GM12892 (cell line): ENCODE measurements at regions not wholly inside any gene's neighbourhood (a gene's known extent, or its start where the extent isn't known, plus 50 kb on each side); places are given as distances from the start of the nearest gene placed in this dataset.

ENCODE experiments used
- DNase-seq: peaks from one replicate; pipeline ENCODE4 v3.0.0; 2011; ENCODE audit not compliant: insufficient read length
- FAIRE-seq: peaks from 2 replicates; lab custom pipeline; 2011; peaks lifted over from hg19 to GRCh38; lab: Jason Lieb, UNC
- POLR2A ChIP-seq: IDR thresholded peaks from 2 replicates; pipeline ENCODE4 v1.6.1; 2011; ENCODE audit warnings: low read depth, low read length, control low read depth
- POLR2AphosphoS5 ChIP-seq: IDR thresholded peaks from 2 replicates; pipeline ENCODE4 v1.6.1; 2011; ENCODE audit warnings: low read depth, low read length, control low read depth
- TAF1 ChIP-seq: IDR thresholded peaks from 2 replicates; pipeline ENCODE4 v1.6.1; 2011; ENCODE audit warnings: low read depth, mild to moderate bottlenecking, control low read depth, low read length, borderline replicate concordance

DNA sequence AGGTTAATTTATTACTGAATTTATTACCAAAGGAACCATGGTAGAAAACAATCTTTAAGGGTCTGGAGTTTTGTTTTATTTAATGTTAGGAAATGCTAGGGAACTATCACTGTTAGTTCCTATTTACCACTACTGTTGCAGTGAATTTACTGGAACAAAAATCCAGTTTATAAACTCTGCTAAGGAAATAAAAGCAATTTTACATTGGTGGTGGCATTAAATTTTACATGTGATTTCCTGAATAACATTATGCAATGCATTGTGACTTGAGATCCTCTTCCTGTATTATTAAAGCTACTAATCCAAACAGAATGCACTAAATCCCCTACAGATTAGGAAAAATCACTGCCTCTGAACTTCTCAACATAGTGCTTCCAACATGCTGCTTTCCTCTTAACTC lies 599.5 kb upstream of the PTGER4 start:
- TF ChIP-seq TAF1: no peak
- no peak for TF ChIP-seq POLR2A
- no peak for TF ChIP-seq POLR2AphosphoS5
- DNase-seq: no peak
- FAIRE-seq: no peak

DNA sequence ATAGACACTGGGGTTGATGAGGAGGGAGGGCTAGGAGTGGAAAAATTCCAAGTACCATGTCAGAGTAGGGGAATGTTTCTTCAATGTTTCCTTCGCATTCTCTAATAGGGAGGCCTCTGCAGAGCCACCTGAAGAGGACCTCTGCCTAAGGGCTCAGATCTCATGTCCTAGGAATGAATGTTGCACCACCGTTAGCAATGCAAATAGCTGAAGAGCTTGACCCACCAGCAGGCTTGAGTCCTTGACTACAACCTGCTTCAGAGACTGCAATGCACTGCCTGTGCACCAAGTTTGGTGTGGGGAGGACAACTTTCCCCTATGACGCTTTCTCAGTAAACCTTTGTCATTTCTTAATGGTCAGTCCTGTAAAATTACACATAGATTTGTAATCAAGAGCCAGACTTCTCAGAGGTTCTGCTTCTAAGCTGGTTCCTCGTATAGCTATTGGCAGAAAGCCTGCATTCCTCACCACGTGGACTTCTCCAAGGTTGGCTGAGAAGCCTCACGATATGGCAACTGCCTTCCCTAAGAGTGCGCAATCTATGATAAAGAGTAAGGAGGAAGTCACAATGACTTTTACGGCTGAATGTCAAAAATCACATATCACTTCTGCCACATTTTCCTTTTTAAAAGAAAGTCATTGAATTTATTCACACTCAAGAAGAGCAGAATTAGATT lies 600.7 kb upstream of the PTGER4 start:
- TF ChIP-seq POLR2A (no peak), POLR2AphosphoS5 (no peak), TAF1 (no peak)
- FAIRE-seq: no peak
- DNase-seq: no peak

DNA sequence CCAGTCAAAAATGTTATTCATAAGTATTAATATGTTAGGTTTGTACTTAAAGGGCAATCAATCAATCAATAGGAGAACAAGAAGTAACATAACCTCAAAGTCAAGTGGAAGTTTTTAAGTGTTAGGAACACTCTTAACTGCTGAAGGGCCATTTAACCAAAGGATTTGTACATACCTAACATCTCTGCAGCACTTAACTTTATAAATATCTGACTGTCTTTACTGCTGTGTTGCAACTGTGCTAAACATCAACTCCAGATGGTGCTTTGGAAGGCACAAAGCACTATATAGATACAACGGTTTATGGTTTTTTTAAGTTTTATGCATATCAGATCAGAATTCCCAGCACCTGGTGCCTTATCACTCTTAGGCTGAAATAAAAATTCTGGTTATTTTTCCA lies 604.9 kb upstream of the PTGER4 start:
- FAIRE-seq (no peak), DNase-seq (no peak)
- TF ChIP-seq POLR2A (no peak), POLR2AphosphoS5 (no peak), TAF1 (no peak)

DNA sequence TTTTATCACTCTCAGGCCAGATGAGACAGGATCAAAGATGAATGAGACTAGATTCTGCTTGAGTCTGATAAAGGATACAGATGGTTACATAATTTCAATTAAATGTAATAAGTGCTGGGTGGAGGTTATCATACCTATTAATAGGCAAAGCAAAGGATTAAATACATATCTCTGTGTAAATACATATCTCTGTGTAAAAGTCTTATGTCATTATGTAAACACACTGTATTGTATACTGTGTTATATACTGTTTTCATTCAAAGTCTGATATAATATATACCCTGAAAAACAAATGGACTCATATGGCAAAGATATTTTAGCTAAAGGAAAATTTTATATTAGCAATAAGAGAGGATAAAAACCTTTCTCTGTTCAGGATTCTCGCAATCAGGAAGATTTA lies 605.8 kb upstream of the PTGER4 start:
- no peak for DNase-seq
- FAIRE-seq: no peak
- TF ChIP-seq POLR2AphosphoS5 (no peak), POLR2A (no peak), TAF1 (no peak)

DNA sequence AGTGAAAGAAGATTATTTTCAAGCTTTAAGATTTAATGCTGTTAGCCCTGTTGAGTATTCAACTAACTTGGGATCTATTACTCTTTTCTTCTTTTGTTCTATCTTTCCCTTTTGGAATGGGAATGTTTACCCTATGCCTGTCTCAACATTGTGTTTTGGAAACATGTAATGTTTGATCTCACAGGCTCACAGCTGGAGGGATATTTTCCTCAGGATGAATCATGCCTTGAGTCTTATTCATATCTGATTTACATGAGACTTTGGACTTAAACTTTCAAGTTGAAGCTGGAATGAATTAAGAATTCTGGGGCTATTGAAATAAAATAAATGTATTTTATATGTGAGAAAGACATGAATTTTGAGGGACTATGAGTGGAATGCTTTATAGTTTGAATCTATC lies 607.8 kb upstream of the PTGER4 start:
- FAIRE-seq (no peak), DNase-seq (no peak)
- no peak for TF ChIP-seq TAF1
- no peak for TF ChIP-seq POLR2A
- no peak for TF ChIP-seq POLR2AphosphoS5

DNA sequence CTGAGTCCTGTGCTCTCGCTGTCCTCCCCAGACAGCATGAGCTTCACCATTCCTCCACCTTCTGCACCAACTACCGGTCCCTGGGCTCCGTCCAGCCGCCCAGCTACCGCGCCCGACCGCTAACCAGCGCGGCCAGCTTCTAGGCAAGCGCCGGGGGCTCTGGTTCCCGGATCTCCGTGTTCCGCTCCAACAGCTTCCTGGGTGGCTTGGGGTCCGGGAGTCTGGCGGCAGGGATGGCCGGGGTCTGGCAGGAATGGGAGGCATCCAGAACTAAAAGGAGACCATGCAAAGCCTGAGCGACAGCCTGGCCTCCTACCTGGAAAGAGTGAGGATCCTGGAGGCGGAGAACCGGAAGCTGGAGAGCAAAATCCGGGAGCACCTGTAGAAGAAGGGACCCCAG lies 613.1 kb upstream of the PTGER4 start:
- no peak for TF ChIP-seq POLR2AphosphoS5
- TF ChIP-seq POLR2A: no peak
- no peak for TF ChIP-seq TAF1
- no peak for DNase-seq
- FAIRE-seq: no peak

DNA sequence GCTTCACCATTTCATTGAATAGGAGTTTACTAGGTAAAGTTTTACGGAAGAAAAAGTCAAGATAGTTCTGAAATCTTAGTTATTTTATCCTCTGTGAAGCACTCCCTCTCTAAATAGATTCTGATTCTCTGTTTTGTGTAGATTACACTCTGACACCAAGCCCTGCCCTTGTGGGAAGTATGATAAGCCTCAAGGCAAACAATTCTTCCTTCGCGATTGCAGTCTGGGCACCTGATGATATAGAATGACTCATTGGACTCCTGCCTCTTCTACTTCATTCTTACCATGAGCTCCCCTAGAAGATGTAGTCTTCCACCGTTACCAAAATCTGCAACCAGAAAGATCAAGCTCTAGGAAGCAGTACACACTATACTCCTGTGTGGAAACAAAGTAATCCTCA lies 626.9 kb upstream of the PTGER4 start:
- TF ChIP-seq POLR2AphosphoS5 (no peak), TAF1 (no peak), POLR2A (no peak)
- FAIRE-seq (no peak), DNase-seq (no peak)

DNA sequence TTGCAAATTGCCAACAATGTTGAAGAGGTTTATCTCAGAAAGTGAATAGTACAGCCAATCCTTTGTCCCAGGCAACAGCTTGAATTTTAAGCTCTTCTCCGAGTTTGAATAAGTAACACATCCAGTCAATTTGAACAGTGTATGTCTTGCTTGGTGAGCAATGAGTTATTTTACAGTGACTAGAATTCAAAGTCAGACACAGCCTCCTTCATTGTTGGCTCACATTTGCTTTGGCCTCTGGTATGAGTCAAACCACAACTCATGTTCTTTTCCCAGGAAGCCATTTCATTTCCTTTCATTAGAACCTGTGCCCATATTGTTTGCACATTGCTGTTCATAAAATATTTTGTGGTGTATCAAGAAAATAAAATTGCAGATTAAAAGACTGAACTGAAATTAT lies 622.0 kb upstream of the DAB2 start:
- DNase-seq (no peak), FAIRE-seq (no peak)

DNA sequence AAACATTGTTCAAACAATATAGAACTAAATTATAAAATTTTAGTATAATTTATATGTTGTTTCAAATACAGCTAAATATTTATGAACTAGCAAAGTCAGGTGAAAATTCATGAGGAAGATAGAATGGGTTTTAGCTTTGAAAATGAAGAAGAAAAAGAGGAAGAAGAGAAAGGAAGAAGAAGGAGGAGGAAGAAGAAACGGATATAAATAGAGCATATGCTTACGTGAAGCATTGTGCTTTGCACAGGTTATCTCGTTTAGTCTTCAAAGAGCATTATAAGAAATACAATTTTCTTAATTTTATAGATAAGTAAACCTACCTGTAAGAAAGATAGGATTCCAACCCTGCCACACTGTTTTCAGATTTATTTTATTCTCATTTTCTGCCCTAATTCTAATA lies 620.6 kb upstream of the DAB2 start:
- FAIRE-seq: no peak
- no peak for DNase-seq
- no peak for TF ChIP-seq POLR2AphosphoS5
- TF ChIP-seq POLR2A: no peak
- TF ChIP-seq TAF1: no peak

More for the DNA sequence above, 622.0 kb upstream of the DAB2 start:
- TF ChIP-seq POLR2AphosphoS5 (no peak), TAF1 (no peak), POLR2A (no peak)

DNA sequence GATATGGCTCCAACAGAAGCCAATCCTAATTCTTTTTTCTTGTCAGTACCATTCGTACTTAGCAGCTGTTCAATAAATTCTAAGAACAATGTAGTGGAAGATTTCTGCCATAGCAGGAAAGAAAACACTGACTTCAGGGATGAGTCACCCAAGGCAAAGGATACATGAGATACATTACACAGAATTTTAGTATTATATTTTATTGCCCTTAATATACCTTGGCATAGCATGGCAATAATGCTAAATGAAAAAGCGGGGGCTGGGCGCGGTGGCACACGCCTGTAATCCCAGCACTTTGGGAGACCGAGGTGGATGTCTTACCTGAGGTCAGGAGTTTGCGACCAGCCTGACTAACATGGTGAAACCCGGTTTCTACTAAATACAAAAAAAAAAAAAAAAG lies 619.1 kb upstream of the DAB2 start:
- DNase-seq (no peak), FAIRE-seq (no peak)
- TF ChIP-seq POLR2AphosphoS5 (no peak), POLR2A (no peak), TAF1 (no peak)

DNA sequence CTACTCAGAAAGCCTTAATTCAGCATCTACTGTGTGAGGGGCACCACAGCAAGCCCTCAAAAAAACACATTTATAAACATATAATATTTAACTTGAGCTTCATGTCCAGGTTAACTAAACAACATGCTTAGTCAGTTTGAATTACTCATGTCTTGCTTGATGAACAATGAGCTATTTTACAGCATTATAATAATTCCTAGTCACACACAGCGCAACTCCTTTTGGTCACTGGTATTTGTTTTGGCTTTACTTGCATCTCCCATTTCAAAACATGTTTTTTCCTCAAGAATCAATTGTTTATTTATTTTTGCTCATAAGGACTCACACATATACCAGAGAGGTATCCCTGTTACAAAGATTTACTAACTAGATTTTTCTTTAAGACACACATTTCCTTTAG lies 616.7 kb upstream of the DAB2 start:
- DNase-seq (no peak), FAIRE-seq (no peak)
- no peak for TF ChIP-seq POLR2AphosphoS5
- TF ChIP-seq POLR2A: no peak
- TF ChIP-seq TAF1: no peak

DNA sequence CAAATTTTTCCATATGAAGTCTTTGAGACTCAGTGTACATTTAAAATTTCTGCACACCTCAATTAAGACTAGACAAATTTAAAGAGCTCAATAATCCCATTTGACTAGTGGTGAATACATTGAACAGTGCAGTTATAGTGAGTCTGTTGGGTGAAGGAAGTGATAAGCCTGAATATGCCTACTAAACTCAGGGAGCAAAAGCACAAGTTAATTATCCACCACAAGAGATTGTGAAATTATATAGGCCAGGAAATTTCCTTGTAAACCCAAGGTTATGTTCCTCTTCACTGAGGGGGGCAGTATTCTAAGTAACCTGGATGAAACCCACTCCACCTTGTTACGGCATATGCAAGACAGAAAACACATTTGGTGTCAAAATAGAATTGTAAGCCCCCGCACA lies 612.9 kb upstream of the DAB2 start:
- TF ChIP-seq TAF1 (no peak), POLR2A (no peak), POLR2AphosphoS5 (no peak)
- no peak for FAIRE-seq
- no peak for DNase-seq

DNA sequence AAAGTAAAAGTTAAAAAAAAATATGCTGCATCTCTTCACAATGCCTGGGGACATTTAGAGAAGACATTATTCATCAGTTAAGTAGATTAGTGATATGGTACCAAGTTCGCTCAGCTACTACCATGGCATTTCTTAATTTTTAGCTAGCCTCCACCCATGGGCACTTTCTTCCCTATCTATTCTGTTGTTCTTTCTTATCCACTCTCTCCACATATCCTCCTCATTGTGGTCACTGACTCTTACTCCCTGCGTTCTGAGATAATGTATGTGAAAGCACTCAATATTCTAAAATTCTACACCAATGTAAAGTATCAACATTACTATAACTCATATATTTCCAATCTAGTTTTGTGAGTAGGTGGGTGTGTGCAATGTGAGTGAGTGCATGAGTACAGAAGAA lies 609.7 kb upstream of the DAB2 start:
- FAIRE-seq: no peak
- no peak for DNase-seq
- TF ChIP-seq POLR2A: no peak
- TF ChIP-seq POLR2AphosphoS5: no peak
- no peak for TF ChIP-seq TAF1
